HG02884 (cell line): ENCODE measurements at regions not wholly inside any gene's neighbourhood (a gene's known extent, or its start where the extent isn't known, plus 50 kb on each side); places are given as distances from the start of the nearest gene placed in this dataset.

Experiments
- ATAC-seq: cut with Tn5 transposase; IDR thresholded peaks from one replicate; pipeline ENCODE4 v1.9.1; 2021; ENCODE audit warnings: mild to moderate bottlenecking, moderate library complexity; ENCODE audit not compliant: unreplicated experiment

DNA sequence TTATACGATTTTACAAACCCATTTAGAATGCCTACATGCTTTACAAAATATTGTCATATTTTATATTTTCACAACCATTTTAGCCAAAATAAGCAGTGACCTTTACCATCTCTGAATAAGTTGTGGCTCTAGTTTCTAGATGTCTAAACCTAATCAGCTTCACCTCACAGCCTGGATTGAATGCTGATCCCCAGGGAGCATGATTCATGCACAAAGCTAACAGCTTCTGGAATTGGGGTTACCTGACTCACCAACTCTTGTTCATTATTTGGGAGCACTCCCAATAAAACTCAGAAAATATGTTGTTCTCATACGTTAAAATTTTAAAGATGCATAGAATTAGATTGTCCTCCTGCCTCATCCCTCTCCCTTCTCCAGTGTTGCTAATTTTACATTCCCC lies 611.7 kb upstream of the NETO1 start:
- ATAC-seq: no peak

- no peak for ATAC-seq
Observed at GRCh38 chr18:73478191-73478590, 610.4 kb upstream of the NETO1 start.

GRCh38 chr18:73476031-73476430 lies 608.2 kb upstream of the NETO1 start:
- no peak for ATAC-seq

- no peak for ATAC-seq
Observed at GRCh38 chr18:73462092-73462491, 594.3 kb upstream of the NETO1 start.

- no peak for ATAC-seq
Observed at GRCh38 chr18:73461780-73462059, 593.9 kb upstream of the NETO1 start.

DNA sequence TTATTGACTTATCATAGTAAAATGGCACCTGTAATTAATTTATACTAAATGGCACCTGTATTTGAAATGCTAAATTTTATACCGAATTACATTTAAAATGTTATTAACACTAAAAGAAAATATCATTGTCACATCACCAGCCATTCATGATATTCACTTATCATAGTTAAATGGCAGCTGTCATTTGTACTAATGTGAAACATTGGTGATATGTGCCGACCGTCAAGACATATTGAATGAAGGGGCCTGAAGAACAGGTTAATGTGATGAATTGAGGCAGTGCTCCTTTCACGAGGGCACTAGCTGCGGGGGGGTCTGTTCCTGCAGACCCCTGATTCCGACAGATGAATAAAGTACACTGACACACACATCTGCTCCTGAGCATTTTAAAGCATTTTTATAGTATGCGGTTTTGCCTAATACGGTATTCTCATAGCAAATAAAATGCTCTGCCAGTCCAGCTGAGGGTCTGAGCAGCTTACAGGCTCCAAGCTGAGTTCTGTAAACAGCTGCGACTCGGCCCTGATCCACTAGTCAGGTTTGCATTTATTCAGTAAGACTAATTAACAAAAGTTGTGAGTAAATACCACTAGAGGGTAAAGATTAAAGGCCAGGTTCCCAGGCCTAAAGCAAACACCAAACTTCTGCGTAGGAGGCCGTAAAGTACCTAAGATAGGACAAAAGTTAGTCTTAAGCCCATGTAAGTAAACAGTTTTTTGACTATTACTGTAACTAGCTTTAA lies 593.4 kb upstream of the NETO1 start:
- no peak for ATAC-seq

DNA sequence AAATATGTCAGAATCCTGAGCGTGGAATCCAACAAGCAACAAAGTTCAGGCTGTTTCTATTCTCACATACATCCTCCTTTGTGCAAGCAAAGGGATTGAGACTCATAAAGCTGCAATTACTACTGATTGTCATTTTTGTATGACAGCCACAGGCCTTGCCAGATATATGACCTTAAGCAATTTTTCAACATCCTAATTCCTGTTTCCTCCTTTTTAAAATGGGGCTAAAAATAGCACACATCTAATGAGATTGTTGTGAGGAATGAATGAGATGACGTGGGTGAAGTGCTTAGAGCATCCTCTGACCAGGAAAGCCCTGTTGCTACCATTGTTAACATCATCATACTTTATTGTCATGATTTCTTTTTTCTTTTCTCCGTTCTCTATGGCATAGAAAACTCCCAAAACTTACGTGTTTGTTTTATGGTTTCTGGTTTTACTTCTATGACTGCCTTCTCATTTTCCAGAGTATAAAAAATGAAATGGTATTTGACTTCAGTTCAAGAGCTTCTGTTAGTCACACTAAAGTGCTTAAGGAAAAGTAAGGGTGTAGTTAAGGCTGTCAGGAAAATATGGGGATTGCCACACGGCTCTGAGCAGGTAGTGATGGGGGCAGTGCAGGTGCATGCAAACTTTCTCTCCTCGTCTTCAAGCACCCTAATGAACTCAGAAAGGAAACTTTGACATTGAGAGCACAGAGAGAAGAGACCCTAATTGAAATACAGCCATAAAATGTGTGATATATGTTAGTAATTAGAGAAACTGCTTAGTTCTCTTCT lies 590.6 kb upstream of the NETO1 start:
- no peak for ATAC-seq

GRCh38 chr18:73456643-73457042 lies 588.9 kb upstream of the NETO1 start:
- no peak for ATAC-seq

GRCh38 chr18:73452866-73453265 lies 585.1 kb upstream of the NETO1 start:
- ATAC-seq: no peak

DNA sequence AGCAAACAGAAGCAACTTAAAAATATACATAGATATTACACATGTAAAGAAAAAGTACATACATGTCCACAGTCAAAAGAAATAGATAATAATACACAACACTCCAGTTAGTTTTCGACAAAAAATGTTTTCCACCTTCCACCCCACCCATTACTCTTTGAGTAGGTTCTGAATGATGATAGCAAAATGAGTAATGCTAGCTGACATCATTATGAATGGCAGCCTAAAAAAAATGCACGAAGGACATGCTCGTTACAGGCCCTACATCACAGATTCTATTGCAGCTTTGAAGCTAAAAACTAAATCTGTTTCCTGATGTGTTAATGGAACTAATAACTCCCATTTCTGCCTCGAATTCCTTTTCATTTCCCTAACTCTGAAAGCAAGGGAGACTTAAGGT lies 578.7 kb upstream of the NETO1 start:
- no peak for ATAC-seq

GRCh38 chr18:73431620-73432019 lies 563.8 kb upstream of the NETO1 start:
- no peak for ATAC-seq

- no peak for ATAC-seq
Observed at GRCh38 chr18:73421010-73421409, 553.2 kb upstream of the NETO1 start.

GRCh38 chr18:73419531-73419930 lies 551.7 kb upstream of the NETO1 start:
- ATAC-seq: no peak

- ATAC-seq: no peak
Observed at GRCh38 chr18:73414598-73414997, 546.8 kb upstream of the NETO1 start.

DNA sequence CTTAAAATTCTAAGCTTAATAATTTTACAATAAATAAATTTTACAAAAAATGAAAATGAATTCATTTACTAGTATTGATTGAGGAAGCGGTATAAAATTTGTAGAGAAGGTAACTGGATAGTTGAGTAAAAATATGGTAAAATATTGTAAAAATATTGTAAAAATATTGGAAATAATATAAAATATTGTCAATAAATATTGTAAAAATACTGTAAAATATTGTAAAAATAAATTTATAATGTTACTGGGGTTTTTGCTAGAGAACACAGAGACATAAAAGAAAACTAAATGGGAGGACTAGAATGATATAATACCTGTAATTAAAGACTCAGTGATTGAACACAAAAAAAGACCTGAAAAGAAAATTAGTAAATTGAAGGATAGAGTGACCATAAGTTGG lies 546.3 kb upstream of the NETO1 start:
- no peak for ATAC-seq

- no peak for ATAC-seq
Observed at GRCh38 chr18:73409242-73409641, 541.5 kb upstream of the NETO1 start.

- no peak for ATAC-seq
Observed at GRCh38 chr18:73408469-73408868, 540.7 kb upstream of the NETO1 start.

- no peak for ATAC-seq
Observed at GRCh38 chr18:73407506-73407905, 539.7 kb upstream of the NETO1 start.

GRCh38 chr18:73384246-73384645 lies 516.5 kb upstream of the NETO1 start:
- ATAC-seq: no peak

DNA sequence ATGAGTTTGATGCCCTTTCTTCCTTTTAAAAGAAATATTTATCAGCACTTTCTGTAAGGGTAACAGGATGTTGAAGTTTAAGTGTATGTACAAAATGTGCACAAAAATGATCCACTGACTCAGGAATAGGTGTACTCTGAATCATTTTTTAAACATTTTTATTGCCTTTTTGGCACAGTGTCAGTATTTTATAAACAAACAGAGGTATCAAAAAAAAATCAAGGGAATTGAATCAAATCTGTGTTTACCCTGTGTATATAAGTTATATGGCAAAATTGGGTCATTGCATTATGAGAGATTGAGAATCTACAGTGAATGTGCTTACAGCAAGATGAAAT lies 513.9 kb upstream of the NETO1 start:
- no peak for ATAC-seq

DNA sequence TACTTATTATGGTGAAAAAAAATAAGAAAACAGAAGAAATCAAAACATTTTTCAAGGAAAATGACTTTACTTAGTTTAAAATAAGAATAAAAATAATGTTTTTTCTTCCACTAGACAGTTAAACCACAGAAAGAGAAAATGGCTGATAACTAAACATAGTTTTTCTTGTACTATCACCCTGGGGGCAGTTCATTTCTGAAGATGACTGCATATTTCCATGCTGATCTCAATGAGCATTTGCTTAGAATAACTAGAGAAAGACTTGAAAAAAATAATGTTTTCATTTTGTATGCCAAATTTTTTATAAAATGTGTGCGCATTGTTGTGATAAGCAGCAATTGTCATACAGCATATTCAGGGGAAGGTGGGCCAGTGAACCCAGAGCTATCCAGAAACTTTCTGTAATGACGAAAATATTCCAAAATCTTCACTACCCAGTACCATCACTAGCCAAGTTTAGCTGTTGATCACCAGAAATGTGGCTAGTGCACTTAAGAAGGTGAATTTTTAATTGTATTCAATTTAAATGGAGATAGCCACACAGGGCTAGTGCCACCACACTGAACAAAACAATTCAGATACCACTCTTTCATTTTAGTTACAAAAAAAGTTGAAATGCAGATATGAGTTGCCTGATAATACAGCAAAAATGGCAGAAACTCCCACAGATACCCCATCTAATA lies 513.4 kb upstream of the NETO1 start:
- ATAC-seq: no peak

DNA sequence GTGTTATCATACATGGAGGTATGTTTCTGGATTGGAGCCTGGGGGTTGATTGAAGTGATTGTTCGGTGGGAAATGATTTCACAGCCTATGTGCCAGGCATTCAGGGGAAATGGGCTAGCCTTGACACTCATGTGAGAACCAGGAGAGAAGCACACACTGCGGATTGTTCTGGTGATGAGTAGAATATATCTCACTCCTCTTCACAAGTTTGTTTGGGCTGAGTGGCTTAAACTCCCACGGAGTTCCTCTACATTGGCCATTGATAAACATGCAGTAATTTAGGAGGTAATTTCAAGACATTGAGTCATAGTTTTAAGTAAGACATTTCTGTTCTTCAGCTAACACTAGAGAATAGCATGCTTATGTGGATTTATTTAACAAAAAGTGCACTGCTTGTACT lies 498.9 kb upstream of the NETO1 start:
- no peak for ATAC-seq
